ENCODE measurements at regions not wholly inside any gene's neighbourhood (a gene's known extent, or its start where the extent isn't known, plus 50 kb on each side); places are given as distances from the start of the nearest gene placed in this dataset.

GRCh38 chr10:128854204-128854603 lies 612.8 kb upstream of the MGMT start:
- no peak for TF ChIP-seq POLR2A (IDR thresholded peaks at IDR 0.05; ENCODE audit: low read depth, low read length)
- no peak for TF ChIP-seq POLR2AphosphoS5 (IDR thresholded peaks at IDR 0.05; ENCODE audit: insufficient read depth, low read depth, low read length)
- TF ChIP-seq, protein P1, sequence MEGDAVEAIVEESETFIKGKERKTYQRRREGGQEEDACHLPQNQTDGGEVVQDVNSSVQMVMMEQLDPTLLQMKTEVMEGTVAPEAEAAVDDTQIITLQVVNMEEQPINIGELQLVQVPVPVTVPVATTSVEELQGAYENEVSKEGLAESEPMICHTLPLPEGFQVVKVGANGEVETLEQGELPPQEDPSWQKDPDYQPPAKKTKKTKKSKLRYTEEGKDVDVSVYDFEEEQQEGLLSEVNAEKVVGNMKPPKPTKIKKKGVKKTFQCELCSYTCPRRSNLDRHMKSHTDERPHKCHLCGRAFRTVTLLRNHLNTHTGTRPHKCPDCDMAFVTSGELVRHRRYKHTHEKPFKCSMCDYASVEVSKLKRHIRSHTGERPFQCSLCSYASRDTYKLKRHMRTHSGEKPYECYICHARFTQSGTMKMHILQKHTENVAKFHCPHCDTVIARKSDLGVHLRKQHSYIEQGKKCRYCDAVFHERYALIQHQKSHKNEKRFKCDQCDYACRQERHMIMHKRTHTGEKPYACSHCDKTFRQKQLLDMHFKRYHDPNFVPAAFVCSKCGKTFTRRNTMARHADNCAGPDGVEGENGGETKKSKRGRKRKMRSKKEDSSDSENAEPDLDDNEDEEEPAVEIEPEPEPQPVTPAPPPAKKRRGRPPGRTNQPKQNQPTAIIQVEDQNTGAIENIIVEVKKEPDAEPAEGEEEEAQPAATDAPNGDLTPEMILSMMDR (IDR thresholded peaks at IDR 0.05; ENCODE audit: extremely low read depth in 1 of 2, insufficient read depth in 1 of 2, low read depth in 1 of 2, low read length in 2 of 2): no peak
